ENCODE measurements at regions not wholly inside any gene's neighbourhood (a gene's known extent, or its start where the extent isn't known, plus 50 kb on each side); places are given as distances from the start of the nearest gene placed in this dataset.

GRCh38 chr6:8203337-8203736, 101.0 kb upstream of the EEF1E1 start:
- no peak for DNase-seq
- no peaks in the 10 kb centered on the region for H3K36me3 Mint-ChIP-seq (ENCODE audit: low read depth)
- H3K27ac Mint-ChIP-seq = no peak overlapping the region
- CTCF ChIA-PET = interaction anchor here (0.7 to 1.5 kb wide), 2 partner anchors 16 to 199 kb away, joined by 3 to 6 read pairs; no protein-coding TSS in a partner anchor
- H3K4me3 Mint-ChIP-seq = no peak overlapping the region
- intact Hi-C loops (cut with micrococcal nuclease) = no loop called here
- peaks cover 14% of the 10 kb centered on the region for H3K27me3 Mint-ChIP-seq (ENCODE audit: low read depth)
- H3K4me1 Mint-ChIP-seq (ENCODE audit: low read depth) = no peaks in the 10 kb centered on the region
- no peaks in the 10 kb centered on the region for H3K9me3 Mint-ChIP-seq

GRCh38 chr6:8201679-8202078, 99.3 kb upstream of the EEF1E1 start:
- Mint-ChIP-seq H3K4me3 (no peak overlapping the region), H3K27me3 (ENCODE audit: low read depth) (peaks cover 17% of the 10 kb centered on the region), H3K27ac (no peak overlapping the region), H3K4me1 (ENCODE audit: low read depth) (no peaks in the 10 kb centered on the region), H3K36me3 (ENCODE audit: low read depth) (no peaks in the 10 kb centered on the region), H3K9me3 (no peaks in the 10 kb centered on the region)
- no peak for DNase-seq
- CTCF ChIA-PET = no interaction called here
- intact Hi-C loops (cut with micrococcal nuclease) = no loop called here

GRCh38 chr6:8200255-8200654, 97.9 kb upstream of the EEF1E1 start:
- DNase-seq = no peak
- intact Hi-C loops (cut with micrococcal nuclease) = no loop called here
- no peaks in the 10 kb centered on the region for H3K9me3 Mint-ChIP-seq
- no peak overlapping the region for H3K4me3 Mint-ChIP-seq
- CTCF ChIA-PET = interaction anchor here (1.8 kb wide), 1 partner anchor 19 kb away, joined by 4 read pairs; no protein-coding TSS in a partner anchor
- no peaks in the 10 kb centered on the region for H3K36me3 Mint-ChIP-seq (ENCODE audit: low read depth)
- no peak overlapping the region for H3K27ac Mint-ChIP-seq
- peaks cover 14% of the 10 kb centered on the region for H3K27me3 Mint-ChIP-seq (ENCODE audit: low read depth)
- no peaks in the 10 kb centered on the region for H3K4me1 Mint-ChIP-seq (ENCODE audit: low read depth)

GRCh38 chr6:8195714-8196102, 93.4 kb upstream of the EEF1E1 start:
- intact Hi-C loops (cut with micrococcal nuclease) = no loop called here
- H3K9me3 Mint-ChIP-seq = no peaks in the 10 kb centered on the region
- no peak overlapping the region for H3K27ac Mint-ChIP-seq
- DNase-seq = no peak
- H3K4me1 Mint-ChIP-seq (ENCODE audit: low read depth) = no peaks in the 10 kb centered on the region
- H3K4me3 Mint-ChIP-seq = no peak overlapping the region
- CTCF ChIA-PET = interaction anchor here (1.2 kb wide), 1 partner anchor 23 kb away, joined by 3 read pairs; no protein-coding TSS in a partner anchor
- H3K27me3 Mint-ChIP-seq (ENCODE audit: low read depth) = peaks cover 12% of the 10 kb centered on the region
- H3K36me3 Mint-ChIP-seq (ENCODE audit: low read depth) = no peaks in the 10 kb centered on the region

GRCh38 chr6:8195040-8195713, 92.8 kb upstream of the EEF1E1 start:
- Mint-ChIP-seq H3K4me1 (ENCODE audit: low read depth) (no peaks in the 10 kb centered on the region), H3K27me3 (ENCODE audit: low read depth) (peaks cover 17% of the 10 kb centered on the region), H3K27ac (no peak overlapping the region), H3K36me3 (ENCODE audit: low read depth) (no peaks in the 10 kb centered on the region), H3K4me3 (no peak overlapping the region), H3K9me3 (no peaks in the 10 kb centered on the region)
- intact Hi-C loops (cut with micrococcal nuclease) = no loop called here
- CTCF ChIA-PET = no interaction called here
- DNase-seq = peak; percentile 8

GRCh38 chr6:8194490-8194889, 92.1 kb upstream of the EEF1E1 start:
- Mint-ChIP-seq H3K27me3 (ENCODE audit: low read depth) (peaks cover 20% of the 10 kb centered on the region), H3K9me3 (no peaks in the 10 kb centered on the region), H3K4me3 (no peak overlapping the region), H3K36me3 (ENCODE audit: low read depth) (no peaks in the 10 kb centered on the region), H3K27ac (no peak overlapping the region), H3K4me1 (ENCODE audit: low read depth) (no peaks in the 10 kb centered on the region)
- CTCF ChIA-PET = interaction anchor here (0.8 to 1.0 kb wide), 2 partner anchors 16 to 24 kb away, joined by 3 to 6 read pairs; no protein-coding TSS in a partner anchor
- intact Hi-C loops (cut with micrococcal nuclease) = no loop called here
- no peak for DNase-seq

GRCh38 chr6:8193541-8193940, 91.2 kb upstream of the EEF1E1 start:
- CTCF ChIA-PET = interaction anchor here (0.8 to 1.0 kb wide), 3 partner anchors 17 to 25 kb away, joined by 3 to 6 read pairs (median 4); no protein-coding TSS in a partner anchor
- Mint-ChIP-seq H3K36me3 (ENCODE audit: low read depth) (no peaks in the 10 kb centered on the region), H3K27ac (no peak overlapping the region), H3K9me3 (no peaks in the 10 kb centered on the region), H3K4me3 (no peak overlapping the region), H3K4me1 (ENCODE audit: low read depth) (no peaks in the 10 kb centered on the region), H3K27me3 (ENCODE audit: low read depth) (peaks cover 18% of the 10 kb centered on the region)
- intact Hi-C loops (cut with micrococcal nuclease) = no loop called here
- no peak for DNase-seq

GRCh38 chr6:8192597-8192996, 90.2 kb upstream of the EEF1E1 start:
- H3K4me1 Mint-ChIP-seq (ENCODE audit: low read depth) = no peaks in the 10 kb centered on the region
- CTCF ChIA-PET = no interaction called here
- no peaks in the 10 kb centered on the region for H3K36me3 Mint-ChIP-seq (ENCODE audit: low read depth)
- intact Hi-C loops (cut with micrococcal nuclease) = no loop called here
- peaks cover 20% of the 10 kb centered on the region for H3K27me3 Mint-ChIP-seq (ENCODE audit: low read depth)
- no peaks in the 10 kb centered on the region for H3K9me3 Mint-ChIP-seq
- no peak overlapping the region for H3K4me3 Mint-ChIP-seq
- no peak overlapping the region for H3K27ac Mint-ChIP-seq
- DNase-seq = no peak

- peaks cover 20% of the 10 kb centered on the region for H3K27me3 Mint-ChIP-seq (ENCODE audit: low read depth)
- H3K27ac Mint-ChIP-seq = no peak overlapping the region
- no peak overlapping the region for H3K4me3 Mint-ChIP-seq
- intact Hi-C loops (cut with micrococcal nuclease) = no loop called here
- no peaks in the 10 kb centered on the region for H3K9me3 Mint-ChIP-seq
- no peak for DNase-seq
- no peaks in the 10 kb centered on the region for H3K4me1 Mint-ChIP-seq (ENCODE audit: low read depth)
- CTCF ChIA-PET = no interaction called here
- no peaks in the 10 kb centered on the region for H3K36me3 Mint-ChIP-seq (ENCODE audit: low read depth)
Observed at GRCh38 chr6:8192067-8192466, 89.7 kb upstream of the EEF1E1 start.

GRCh38 chr6:8191629-8192028, 89.3 kb upstream of the EEF1E1 start:
- Mint-ChIP-seq H3K9me3 (no peaks in the 10 kb centered on the region), H3K27ac (no peak overlapping the region), H3K36me3 (ENCODE audit: low read depth) (no peaks in the 10 kb centered on the region), H3K4me1 (ENCODE audit: low read depth) (no peaks in the 10 kb centered on the region), H3K4me3 (no peak overlapping the region), H3K27me3 (ENCODE audit: low read depth) (peaks cover 21% of the 10 kb centered on the region)
- CTCF ChIA-PET = no interaction called here
- intact Hi-C loops (cut with micrococcal nuclease) = no loop called here
- DNase-seq = no peak

- intact Hi-C loops (cut with micrococcal nuclease) = no loop called here
- no peak for DNase-seq
- Mint-ChIP-seq H3K27ac (no peak overlapping the region), H3K36me3 (ENCODE audit: low read depth) (no peaks in the 10 kb centered on the region), H3K4me3 (no peak overlapping the region), H3K27me3 (ENCODE audit: low read depth) (peaks cover 21% of the 10 kb centered on the region), H3K9me3 (no peaks in the 10 kb centered on the region), H3K4me1 (ENCODE audit: low read depth) (no peaks in the 10 kb centered on the region)
- CTCF ChIA-PET = interaction anchor here (0.6 to 1.4 kb wide), 2 partner anchors 32 to 332 kb away, joined by 3 read pairs; no protein-coding TSS in a partner anchor
Observed at GRCh38 chr6:8187209-8187608, 84.9 kb upstream of the EEF1E1 start.

- Mint-ChIP-seq H3K27ac (no peak overlapping the region), H3K9me3 (no peaks in the 10 kb centered on the region), H3K4me1 (ENCODE audit: low read depth) (no peaks in the 10 kb centered on the region), H3K36me3 (ENCODE audit: low read depth) (no peaks in the 10 kb centered on the region), H3K27me3 (ENCODE audit: low read depth) (peaks cover 18% of the 10 kb centered on the region), H3K4me3 (no peak overlapping the region)
- CTCF ChIA-PET = no interaction called here
- intact Hi-C loops (cut with micrococcal nuclease) = no loop called here
- DNase-seq = no peak
Observed at GRCh38 chr6:8182902-8183665, 80.7 kb upstream of the EEF1E1 start.
